Stimulated activated CD4-positive, alpha-beta T cell treated with anti-CD3 and anti-CD28 coated beads, TNF-alpha, amount 100 ng/mL, for 24 hours (primary cell): ENCODE measurements at regions not wholly inside any gene's neighbourhood (a gene's known extent, or its start where the extent isn't known, plus 50 kb on each side); places are given as distances from the start of the nearest gene placed in this dataset.

ENCODE experiments used
- DNase-seq, 3 experiments: peaks; one replicate each; pipeline ENCODE4 v3.0.0-alpha.2; 2020; ENCODE audit warnings: low read depth in 3 of 3

- no peak for DNase-seq
Measured at GRCh38 chr4:189374176-189374575, 566.5 kb upstream of the FRG1 start.

- DNase-seq = no peak
Measured at GRCh38 chr4:189376901-189377300, 563.8 kb upstream of the FRG1 start.

GRCh38 chr4:189377569-189377968 is 563.1 kb upstream of the FRG1 start:
- DNase-seq = no peak

- DNase-seq = no peak
Measured at GRCh38 chr4:189385098-189385497, 555.6 kb upstream of the FRG1 start.

- no peak for DNase-seq
Measured at GRCh38 chr4:189385579-189385978, 555.1 kb upstream of the FRG1 start.

GRCh38 chr4:189396435-189396834 is 544.2 kb upstream of the FRG1 start:
- DNase-seq = no peak

- no peak for DNase-seq
Measured at GRCh38 chr4:189404271-189404670, 536.4 kb upstream of the FRG1 start.

GRCh38 chr4:189409158-189409557 is 531.5 kb upstream of the FRG1 start:
- DNase-seq = no peak

GRCh38 chr4:189414021-189414420 is 526.7 kb upstream of the FRG1 start:
- DNase-seq = no peak

GRCh38 chr4:189420572-189420971 is 520.1 kb upstream of the FRG1 start:
- no peak for DNase-seq

GRCh38 chr4:189436207-189436606 is 504.5 kb upstream of the FRG1 start:
- no peak for DNase-seq

- DNase-seq = no peak
Measured at GRCh38 chr4:189440716-189441115, 500.0 kb upstream of the FRG1 start.

- DNase-seq = no peak
Measured at GRCh38 chr4:189443341-189443740, 497.3 kb upstream of the FRG1 start.

GRCh38 chr4:189445613-189446012 is 495.1 kb upstream of the FRG1 start:
- no peak for DNase-seq

- no peak for DNase-seq
Measured at GRCh38 chr4:189463734-189464133, 476.9 kb upstream of the FRG1 start.

GRCh38 chr4:189494407-189494806 is 446.3 kb upstream of the FRG1 start:
- no peak for DNase-seq

- no peak for DNase-seq
Measured at GRCh38 chr4:189497516-189497915, 443.2 kb upstream of the FRG1 start.

GRCh38 chr4:189497996-189498395 is 442.7 kb upstream of the FRG1 start:
- no peak for DNase-seq

GRCh38 chr4:189498457-189498856 is 442.2 kb upstream of the FRG1 start:
- no peak for DNase-seq

- no peak for DNase-seq
Measured at GRCh38 chr4:189499696-189500095, 441.0 kb upstream of the FRG1 start.

- no peak for DNase-seq
Measured at GRCh38 chr4:189500970-189501369, 439.7 kb upstream of the FRG1 start.

- no peak for DNase-seq
Measured at GRCh38 chr4:189502841-189503435, 437.7 kb upstream of the FRG1 start.

- no peak for DNase-seq
Measured at GRCh38 chr4:189504220-189504619, 436.5 kb upstream of the FRG1 start.

GRCh38 chr4:189505380-189505779 is 435.3 kb upstream of the FRG1 start:
- DNase-seq = no peak
